NCI-H510A treated with DMSO at 0.1 percent for 48 hours (cell line): ENCODE measurements at regions not wholly inside any gene's neighbourhood (a gene's known extent, or its start where the extent isn't known, plus 50 kb on each side); places are given as distances from the start of the nearest gene placed in this dataset.
"Not testable (repeated sequence)": the region's sequence is repeated elsewhere in the genome, so short reads cannot be mapped to it uniquely, and the experiment has no call there.

ENCODE experiments used
- DNase-seq: peaks from one replicate; lab custom pipeline; 2025; lab: John Stamatoyannopoulos, UW

DNA sequence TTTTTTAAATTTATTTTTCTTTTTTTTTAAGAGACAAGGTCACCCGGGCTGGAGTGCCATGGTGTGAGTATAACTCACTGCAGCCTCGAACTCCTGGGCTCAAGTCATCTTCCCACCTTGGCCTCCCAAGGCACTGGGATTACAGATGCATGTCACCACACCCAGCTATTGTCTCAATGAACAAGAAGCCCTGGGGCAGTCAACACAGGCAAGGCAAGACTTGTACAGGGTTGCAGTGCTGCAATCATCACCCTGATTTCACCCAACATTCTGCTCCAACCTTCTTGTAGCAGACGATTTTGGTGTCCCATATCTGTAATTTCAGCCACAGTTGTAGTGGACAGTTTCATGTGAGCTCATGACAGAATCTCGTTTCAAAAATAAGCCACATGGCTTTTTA lies 205.8 kb upstream of the KIF2A start:
- DNase-seq, result no peak

GRCh38 chr5:62103863-62104262 lies 202.1 kb upstream of the KIF2A start:
- not testable (repeated sequence) for DNase-seq

DNA sequence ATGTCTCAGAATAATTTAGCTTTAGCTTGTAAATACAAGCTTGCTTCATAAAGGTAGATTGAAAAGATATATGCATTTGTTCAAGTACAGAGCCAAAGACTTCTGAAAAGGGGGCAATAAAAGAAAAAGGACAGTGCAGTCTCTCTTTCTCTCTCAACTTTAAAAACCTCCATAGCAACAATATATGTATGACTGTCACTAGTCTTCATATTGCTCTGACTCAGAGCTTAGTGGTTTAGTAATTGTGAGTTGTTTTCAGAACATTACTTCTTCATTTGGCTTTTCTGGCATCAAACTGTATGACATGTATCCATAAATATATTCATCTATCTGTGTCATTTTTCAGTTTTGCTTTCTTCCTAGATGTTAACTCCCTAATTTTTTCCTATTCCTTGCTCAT lies 194.6 kb upstream of the KIF2A start:
- no peak for DNase-seq

DNA sequence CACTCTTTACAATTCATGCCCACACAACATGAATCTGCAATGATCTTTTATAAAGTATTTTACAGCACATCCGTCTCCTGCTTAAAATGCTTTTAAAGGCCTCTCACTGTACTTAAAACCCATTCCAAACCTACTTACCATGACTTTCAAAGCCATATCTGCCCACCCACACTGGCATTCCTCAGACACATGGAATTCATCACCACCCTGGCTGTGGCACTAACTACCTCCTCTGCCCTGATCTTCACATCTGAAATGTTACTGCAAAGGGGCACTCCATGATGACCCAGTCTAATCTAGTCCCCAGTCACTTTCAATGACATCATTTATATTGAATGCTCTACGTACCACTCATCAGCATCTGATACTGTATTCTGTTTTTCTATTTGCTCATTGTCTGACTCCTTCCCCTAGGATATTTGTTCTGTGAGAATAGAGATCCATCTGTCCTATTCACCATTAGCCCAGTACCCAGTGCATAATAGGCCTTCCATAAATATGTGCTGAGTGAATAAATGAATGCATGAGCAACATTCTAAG lies 193.2 kb upstream of the KIF2A start:
- no peak for DNase-seq

DNA sequence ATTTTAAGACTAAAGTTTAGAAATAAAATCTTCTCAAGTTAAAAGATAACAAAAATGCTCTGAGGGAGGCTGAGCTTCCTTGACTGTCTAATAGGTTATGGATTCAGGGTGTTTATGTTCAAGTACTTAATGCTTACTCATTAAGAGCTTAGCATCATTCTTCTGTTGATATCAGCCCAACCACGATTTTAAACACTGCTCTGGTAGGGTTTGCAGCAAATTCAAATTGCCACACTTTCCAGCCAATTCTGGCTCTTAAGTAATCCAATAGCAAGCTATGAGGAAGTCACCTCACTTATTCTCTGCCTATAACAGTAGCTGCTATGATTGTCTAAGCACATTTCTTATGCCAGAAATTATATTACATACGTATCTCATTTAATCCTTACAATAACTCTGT lies 191.0 kb upstream of the KIF2A start:
- no peak for DNase-seq

DNA sequence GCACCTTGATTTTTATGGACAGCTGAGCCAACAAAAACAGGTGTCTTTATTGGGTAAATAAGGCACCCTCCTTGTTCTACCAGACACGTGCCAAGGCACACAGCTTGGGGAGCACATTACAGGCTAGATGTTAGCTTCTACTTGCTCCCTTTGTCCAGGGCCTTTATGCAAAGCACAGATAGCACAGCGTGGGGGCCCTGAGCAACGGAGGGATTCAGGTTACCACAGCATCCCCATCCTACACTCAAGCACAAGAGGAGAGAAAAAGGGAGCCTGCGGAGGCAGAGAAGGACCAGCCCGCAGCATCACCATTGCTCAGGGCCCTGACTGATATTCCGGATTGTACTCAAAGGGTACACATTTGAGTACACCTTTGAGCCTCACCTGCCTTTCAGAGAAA lies 181.7 kb upstream of the KIF2A start:
- no peak for DNase-seq

GRCh38 chr5:62126090-62126489 lies 179.9 kb upstream of the KIF2A start:
- no peak for DNase-seq

GRCh38 chr5:62127098-62127736 lies 178.8 kb upstream of the KIF2A start:
- no peak for DNase-seq

- DNase-seq, result no peak
Measured at GRCh38 chr5:62130107-62130506, 175.9 kb upstream of the KIF2A start.

DNA sequence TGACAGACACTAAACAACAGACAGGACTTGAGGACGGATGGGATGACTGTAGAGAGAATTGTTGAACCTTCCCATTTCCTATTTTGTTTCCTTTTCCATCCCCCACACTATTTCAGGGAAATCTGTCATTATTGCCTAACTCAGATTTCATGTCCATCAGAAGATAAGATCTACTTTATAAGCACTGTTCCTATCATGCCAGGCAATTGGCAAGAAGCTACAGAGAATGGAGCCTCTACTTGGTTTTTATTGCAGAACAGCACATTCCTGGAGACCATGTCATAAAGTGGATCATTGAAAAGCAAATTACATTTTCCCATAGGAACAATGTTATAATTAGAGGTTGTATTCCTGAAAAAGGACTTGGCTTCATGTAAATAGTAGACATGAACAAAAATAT lies 173.7 kb upstream of the KIF2A start:
- no peak for DNase-seq

- DNase-seq, result no peak
Measured at GRCh38 chr5:62133426-62133825, 172.6 kb upstream of the KIF2A start.

- DNase-seq, result no peak
Measured at GRCh38 chr5:62134811-62135210, 171.2 kb upstream of the KIF2A start.

GRCh38 chr5:62137628-62138027 lies 168.4 kb upstream of the KIF2A start:
- no peak for DNase-seq

DNA sequence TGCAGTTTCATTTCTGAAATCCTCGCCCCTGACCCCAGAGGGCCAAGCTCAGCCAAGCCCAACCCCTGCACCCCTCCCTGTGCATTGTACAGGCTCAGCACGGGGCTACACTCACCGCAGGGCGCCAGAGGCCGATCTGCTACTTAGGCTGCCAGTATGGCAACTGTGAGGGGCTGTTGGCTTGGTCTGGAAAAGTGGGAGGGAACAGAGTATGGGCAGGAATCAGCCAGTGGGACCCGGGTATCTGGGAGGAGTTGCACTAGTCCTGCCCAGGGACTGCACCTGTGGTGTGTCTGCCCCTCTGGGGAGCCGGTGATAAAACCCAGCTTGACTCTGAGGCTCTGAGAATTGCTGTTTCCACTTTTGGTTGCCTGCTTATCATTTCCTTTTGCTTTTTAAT lies 167.4 kb upstream of the KIF2A start:
- no peak for DNase-seq

- DNase-seq, result no peak
Measured at GRCh38 chr5:62139741-62140140, 166.3 kb upstream of the KIF2A start.

DNA sequence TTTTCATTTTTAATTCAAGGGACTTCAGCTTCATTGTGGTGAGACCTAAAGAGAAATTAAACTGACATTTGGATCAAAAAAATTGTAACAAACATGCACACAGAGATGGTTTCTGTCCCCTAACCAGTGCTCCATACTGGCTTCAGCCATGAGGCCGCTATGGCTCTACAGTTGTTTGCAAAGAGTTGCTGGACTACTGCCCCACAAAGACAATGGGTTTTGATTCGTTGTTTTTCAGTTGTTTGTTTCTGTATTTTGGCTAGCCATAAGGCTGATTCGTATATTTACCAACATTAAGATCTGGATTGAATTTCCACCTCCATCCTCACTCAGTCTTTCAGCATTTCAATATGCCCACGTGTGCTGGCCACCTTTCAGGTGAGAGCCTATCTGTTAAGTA lies 163.7 kb upstream of the KIF2A start:
- no peak for DNase-seq

GRCh38 chr5:62143268-62144229 lies 162.5 kb upstream of the KIF2A start:
- peak; percentile 7 for DNase-seq

DNA sequence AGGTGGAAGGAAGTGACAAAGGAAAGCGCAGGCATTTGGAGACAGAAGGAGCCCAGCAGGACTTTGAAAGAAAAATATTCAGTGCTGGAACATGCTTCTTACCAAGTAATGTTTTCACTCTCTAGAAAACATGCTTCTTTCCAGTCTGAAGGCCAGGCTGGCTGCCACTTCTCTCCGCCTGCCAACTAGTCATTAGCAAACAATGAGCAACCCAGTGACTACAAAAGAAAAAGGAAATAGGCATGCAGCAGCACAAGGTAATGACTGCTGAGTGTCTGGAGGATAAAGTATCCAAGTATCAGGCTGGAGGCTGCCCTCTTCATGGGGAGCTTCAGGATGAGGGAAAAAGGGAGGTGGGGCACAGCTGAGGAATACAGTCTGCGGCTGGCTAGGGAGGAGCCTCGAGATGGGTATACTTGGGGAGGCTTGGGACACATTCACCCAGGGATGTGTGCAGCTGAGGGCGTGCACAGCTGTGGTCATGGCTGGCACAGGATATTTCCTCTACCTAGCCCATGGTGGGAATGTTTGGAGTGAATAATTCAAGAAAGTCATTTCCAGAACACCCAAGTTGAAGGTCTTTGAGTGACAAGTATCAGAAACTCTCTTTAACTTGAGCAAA lies 161.5 kb upstream of the KIF2A start:
- no peak for DNase-seq

DNA sequence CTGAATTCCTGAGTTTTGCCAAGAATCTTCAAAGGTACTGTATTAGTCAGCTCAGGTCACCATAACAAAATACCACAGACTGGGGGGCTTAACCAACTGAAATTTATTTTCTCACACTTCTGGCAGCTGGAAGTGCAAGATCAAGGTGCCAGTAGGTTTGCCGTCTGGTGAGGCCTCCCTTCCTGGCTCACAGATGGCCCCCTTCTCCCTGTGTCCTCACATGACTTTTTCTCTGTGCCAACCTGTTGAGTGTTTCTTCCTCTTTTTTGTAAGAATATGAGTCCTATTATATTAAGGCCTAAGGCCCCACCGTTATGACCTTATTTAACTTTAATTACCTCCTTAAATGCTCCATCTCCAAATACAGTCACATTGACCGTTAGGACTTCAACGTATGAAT lies 156.1 kb upstream of the KIF2A start:
- no peak for DNase-seq

GRCh38 chr5:62152394-62153087 lies 153.5 kb upstream of the KIF2A start:
- peak; percentile 25 for DNase-seq

DNA sequence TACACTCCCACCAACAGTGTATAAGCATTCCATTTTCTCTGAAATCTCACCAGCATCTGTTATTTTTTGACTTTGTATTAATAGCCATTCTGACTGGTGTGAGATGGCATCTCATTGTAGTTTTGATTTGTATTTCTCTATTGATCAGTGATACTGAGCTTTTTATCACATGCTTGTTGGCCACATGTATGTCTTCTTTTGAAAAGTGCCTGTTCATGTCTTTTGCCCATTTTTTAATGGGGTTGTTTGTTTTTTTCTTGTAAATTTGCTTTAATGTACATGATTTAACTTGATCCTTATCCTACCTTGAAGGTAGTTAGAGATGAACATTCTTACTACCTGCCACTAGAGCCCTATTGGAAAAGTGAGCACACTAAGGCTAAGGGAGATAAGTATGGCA lies 151.2 kb upstream of the KIF2A start:
- no peak for DNase-seq

DNA sequence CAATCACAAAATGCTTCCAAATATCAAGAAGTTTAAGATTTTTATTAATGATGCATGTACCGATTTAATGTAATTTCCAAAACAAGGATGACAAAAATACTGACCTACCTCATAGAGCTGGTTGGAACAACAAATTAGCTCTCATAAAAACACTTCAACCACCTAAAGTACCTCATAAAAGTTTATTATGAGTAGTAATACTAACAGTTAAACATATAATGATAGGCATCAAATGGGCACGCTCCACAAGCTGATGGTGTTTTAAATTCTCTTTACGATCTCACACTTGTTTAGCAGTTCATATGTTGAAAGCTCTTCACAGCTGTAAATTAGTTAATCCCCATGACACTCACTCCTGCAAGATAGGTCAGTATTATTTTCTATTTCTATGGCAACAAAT lies 150.0 kb upstream of the KIF2A start:
- DNase-seq, result no peak
